ENCODE measurements at regions not wholly inside any gene's neighbourhood (a gene's known extent, or its start where the extent isn't known, plus 50 kb on each side); places are given as distances from the start of the nearest gene placed in this dataset.
A peak's percentile ranks its signal among the peaks of the same experiment; 100 is the strongest.

GRCh38 chr1:217230412-217230811, 400.5 kb downstream of the GPATCH2 start:
- Histone ChIP-seq H3K27ac (no peak overlapping the region), H3K9me3 (no peaks in the 10 kb centered on the region)
- no peak for DNase-seq (ENCODE audit: low spot score)

DNA sequence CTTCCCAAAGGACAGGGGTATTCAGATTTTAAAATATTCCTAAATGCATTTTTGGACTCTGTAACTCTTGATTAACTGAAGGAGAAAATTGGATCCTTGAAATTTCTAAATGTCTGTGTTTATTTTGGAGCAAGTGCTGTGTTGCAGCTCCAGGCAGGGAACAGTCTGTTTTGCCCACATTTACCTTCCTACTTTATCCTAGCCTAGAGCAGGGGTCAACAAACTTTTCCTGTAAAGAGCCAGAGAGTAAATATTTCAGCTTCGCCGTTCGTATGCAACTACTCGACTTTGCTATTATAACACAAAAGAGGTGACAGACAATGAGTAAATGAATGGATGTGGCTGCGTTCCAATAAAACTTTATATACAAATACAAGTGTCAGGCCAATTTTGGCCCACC, 402.2 kb downstream of the GPATCH2 start:
- no peak overlapping the region for H3K27ac ChIP-seq
- H3K27me3 ChIP-seq: no peaks in the 10 kb centered on the region
- DNase-seq (ENCODE audit: low spot score): no peak
- no peaks in the 10 kb centered on the region for H3K4me1 ChIP-seq
- H3K9me3 ChIP-seq: no peaks in the 10 kb centered on the region
- TF ChIP-seq, protein P1, sequence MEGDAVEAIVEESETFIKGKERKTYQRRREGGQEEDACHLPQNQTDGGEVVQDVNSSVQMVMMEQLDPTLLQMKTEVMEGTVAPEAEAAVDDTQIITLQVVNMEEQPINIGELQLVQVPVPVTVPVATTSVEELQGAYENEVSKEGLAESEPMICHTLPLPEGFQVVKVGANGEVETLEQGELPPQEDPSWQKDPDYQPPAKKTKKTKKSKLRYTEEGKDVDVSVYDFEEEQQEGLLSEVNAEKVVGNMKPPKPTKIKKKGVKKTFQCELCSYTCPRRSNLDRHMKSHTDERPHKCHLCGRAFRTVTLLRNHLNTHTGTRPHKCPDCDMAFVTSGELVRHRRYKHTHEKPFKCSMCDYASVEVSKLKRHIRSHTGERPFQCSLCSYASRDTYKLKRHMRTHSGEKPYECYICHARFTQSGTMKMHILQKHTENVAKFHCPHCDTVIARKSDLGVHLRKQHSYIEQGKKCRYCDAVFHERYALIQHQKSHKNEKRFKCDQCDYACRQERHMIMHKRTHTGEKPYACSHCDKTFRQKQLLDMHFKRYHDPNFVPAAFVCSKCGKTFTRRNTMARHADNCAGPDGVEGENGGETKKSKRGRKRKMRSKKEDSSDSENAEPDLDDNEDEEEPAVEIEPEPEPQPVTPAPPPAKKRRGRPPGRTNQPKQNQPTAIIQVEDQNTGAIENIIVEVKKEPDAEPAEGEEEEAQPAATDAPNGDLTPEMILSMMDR (IDR thresholded peaks at IDR 0.05): no peak
- no peaks in the 10 kb centered on the region for H3K36me3 ChIP-seq
- H3K4me3 ChIP-seq: no peak overlapping the region

More at GRCh38 chr1:217230412-217230811, 400.5 kb downstream of the GPATCH2 start:
- no peaks in the 10 kb centered on the region for H3K27me3 ChIP-seq
- no peaks in the 10 kb centered on the region for H3K4me1 ChIP-seq
- no peak overlapping the region for H3K4me3 ChIP-seq
- H3K36me3 ChIP-seq: no peaks in the 10 kb centered on the region
- TF ChIP-seq, protein P1 (IDR thresholded peaks at IDR 0.05): peak in 1 of 2 donors; percentile 36

DNA sequence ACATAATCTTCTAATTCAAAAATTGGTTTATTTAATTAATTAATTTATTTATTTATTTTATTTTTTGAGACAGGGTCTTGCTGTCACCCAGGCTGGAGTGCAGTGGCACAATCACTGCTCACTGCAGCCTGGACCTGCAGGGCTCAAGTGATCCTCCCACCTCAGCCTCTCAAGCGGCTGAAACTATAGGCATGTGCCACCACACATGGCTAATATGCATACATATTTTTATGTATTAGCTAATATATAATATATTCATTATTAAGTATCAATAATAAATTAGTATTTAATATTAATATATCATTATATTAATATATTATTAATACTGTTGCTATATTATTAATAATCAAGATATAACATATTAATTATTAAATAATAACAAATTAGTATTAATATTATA, 406.7 kb downstream of the GPATCH2 start:
- no peaks in the 10 kb centered on the region for H3K4me1 ChIP-seq
- TF ChIP-seq, protein P1 (IDR thresholded peaks at IDR 0.05): no peak
- no peak for DNase-seq (ENCODE audit: low spot score)
- H3K27ac ChIP-seq: no peak overlapping the region
- H3K4me3 ChIP-seq: no peak overlapping the region
- H3K36me3 ChIP-seq: no peaks in the 10 kb centered on the region
- no peaks in the 10 kb centered on the region for H3K27me3 ChIP-seq
- no peaks in the 10 kb centered on the region for H3K9me3 ChIP-seq

GRCh38 chr1:217214551-217214950, 416.3 kb downstream of the GPATCH2 start:
- Histone ChIP-seq H3K27me3 (no peaks in the 10 kb centered on the region), H3K27ac (no peak overlapping the region), H3K4me3 (no peak overlapping the region), H3K9me3 (no peaks in the 10 kb centered on the region), H3K36me3 (no peaks in the 10 kb centered on the region), H3K4me1 (no peaks in the 10 kb centered on the region)
- TF ChIP-seq, protein P1 (IDR thresholded peaks at IDR 0.05): no peak
- no peak for DNase-seq (ENCODE audit: low spot score)

- TF ChIP-seq, protein P1 (IDR thresholded peaks at IDR 0.05): no peak
- Histone ChIP-seq H3K4me1 (no peaks in the 10 kb centered on the region), H3K4me3 (no peak overlapping the region), H3K27ac (no peak overlapping the region), H3K36me3 (no peaks in the 10 kb centered on the region), H3K9me3 (no peaks in the 10 kb centered on the region), H3K27me3 (no peaks in the 10 kb centered on the region)
- no peak for DNase-seq (ENCODE audit: low spot score)
Observed at GRCh38 chr1:217211486-217211885, 419.4 kb downstream of the GPATCH2 start.

DNA sequence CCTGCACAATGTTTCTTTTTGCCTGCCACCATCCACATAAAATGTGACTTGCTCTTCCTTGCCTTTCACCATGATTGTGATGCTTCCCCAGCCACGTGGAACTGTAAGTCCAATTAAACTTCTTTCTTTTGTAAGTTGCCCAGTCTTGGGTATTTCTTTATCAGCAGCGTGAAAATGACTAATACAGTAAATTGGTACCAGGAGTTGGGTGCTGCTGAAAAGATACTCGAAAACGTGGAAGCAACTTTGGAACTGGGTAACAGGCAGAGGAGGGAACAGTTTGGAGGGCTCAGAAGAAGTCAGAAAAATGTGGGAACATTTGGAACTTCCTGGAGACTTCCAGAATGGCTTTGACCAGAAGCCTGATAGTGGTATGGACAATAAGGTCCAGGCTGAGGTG, 425.3 kb downstream of the GPATCH2 start:
- peaks cover 0 to 8% of the 10 kb centered on the region in 2 donors for H3K9me3 ChIP-seq
- no peak overlapping the region for H3K27ac ChIP-seq
- no peaks in the 10 kb centered on the region for H3K4me1 ChIP-seq
- DNase-seq (ENCODE audit: low spot score): no peak
- TF ChIP-seq, protein P1 (IDR thresholded peaks at IDR 0.05): no peak
- H3K4me3 ChIP-seq: no peak overlapping the region
- no peaks in the 10 kb centered on the region for H3K36me3 ChIP-seq
- no peaks in the 10 kb centered on the region for H3K27me3 ChIP-seq
